HG03442 (cell line): ENCODE measurements at regions not wholly inside any gene's neighbourhood (a gene's known extent, or its start where the extent isn't known, plus 50 kb on each side); places are given as distances from the start of the nearest gene placed in this dataset.
"Not testable (repeated sequence)": the region's sequence is repeated elsewhere in the genome, so short reads cannot be mapped to it uniquely, and the experiment has no call there.

Experiments
- ATAC-seq: cut with Tn5 transposase; IDR thresholded peaks from one replicate; pipeline ENCODE4 v1.9.1; 2021; ENCODE audit warnings: mild to moderate bottlenecking, moderate library complexity; ENCODE audit not compliant: unreplicated experiment

DNA sequence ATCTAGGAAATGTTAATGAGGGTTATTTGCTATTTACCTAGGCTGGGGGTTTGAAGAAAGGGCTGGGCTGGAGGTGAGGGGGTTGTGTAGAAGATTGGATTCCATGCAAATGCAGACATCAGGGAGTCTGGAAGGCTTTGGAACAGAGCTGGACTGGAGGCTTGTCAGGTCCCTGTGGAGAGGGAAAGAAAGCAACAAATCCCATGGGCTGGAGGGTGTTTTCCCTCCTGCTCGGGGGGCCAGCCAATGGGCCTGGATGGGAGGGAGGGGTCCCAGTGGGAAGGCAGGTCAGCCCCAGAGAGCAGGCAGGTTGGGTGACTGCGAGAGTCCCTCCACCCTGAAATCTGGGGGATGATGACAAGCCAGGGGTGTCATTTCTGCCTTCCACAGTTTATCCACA is 431.8 kb downstream of the RPS24 start:
- ATAC-seq, result no peak

- ATAC-seq, result no peak
Measured at GRCh38 chr10:78467496-78468106, 433.9 kb downstream of the RPS24 start.

- ATAC-seq, result not testable (repeated sequence)
Measured at GRCh38 chr10:78468731-78469130, 435.1 kb downstream of the RPS24 start.

DNA sequence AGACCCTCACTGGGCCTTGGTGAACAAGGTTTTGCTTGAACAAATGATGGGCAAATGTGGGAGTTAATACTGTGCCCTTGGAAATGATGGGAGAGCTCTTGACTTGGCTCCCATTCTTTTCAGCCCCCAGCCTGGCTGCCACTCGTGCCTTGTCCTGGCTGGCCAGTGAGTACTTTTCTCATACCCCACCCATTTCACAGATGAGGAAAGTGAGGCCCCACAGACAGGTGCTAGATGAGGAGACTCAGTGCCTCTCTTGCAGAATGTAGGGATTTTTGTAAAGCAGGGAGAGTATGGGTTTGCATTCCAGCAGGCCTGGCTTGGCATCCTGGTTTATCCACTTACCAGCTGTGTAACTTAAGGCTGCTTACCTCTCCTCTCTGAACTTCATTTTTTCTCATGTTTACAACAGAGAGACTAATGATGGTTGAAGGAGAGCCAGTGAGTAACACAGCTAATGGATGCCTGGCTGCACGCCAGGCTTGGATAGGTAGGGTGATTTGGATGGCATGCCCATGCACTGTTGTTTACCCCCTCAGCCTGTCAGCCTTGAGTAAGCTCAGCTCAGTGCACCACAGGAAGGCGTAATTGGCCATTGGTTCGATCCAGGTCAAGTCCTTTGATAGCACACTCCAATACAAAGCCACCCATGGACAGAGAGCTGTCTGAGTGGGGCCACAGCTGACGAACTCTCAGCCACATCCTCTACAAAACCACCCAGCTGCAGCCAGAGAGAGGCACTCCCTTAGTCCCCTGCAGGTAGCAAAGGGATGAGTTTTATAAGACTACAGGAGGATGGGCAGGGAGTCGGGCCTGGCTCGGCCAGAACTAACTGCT is 436.8 kb downstream of the RPS24 start:
- ATAC-seq, result no peak

GRCh38 chr10:78471326-78471722 is 437.7 kb downstream of the RPS24 start:
- no peak for ATAC-seq

DNA sequence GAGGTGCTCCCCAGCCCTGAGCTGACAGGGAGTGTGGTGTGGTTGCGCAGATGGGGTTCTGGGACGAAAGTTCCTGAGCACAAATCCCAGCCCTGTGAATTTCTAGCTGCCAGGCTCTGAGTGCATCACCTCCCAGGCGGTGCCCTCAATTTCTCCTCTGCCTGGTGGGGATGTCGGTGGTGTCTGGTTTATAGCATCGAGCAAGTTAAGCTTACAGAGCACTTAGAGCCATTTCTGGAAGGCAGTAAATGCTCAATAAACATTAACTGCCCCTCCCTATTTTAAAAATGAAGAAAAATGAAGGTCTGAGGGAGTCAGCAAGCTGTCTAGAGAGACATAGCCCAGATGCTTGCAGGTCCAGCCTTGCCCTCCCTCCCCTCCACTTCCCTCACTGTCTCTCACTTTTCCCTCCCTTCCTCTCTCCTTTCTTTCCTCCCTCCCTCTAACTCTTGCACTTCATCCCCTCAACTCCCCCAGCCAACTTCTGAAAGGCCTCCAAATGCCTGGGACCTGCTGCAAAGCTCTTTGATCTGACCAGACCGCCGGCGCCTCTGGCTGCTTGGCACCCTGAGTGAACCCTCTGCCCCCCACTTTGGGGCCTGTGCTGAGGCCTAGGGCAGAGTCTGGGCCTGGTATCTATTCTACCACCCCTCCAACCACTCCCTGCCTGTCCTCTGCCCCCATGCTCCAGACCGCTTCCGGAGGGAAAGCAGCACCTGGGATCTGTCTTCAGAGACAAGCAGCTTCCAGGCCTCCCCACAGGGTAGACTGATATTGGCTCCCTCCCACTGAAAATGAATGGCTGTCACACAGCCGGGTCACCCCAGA is 438.3 kb downstream of the RPS24 start:
- ATAC-seq, result no peak

- no peak for ATAC-seq
Measured at GRCh38 chr10:78472551-78472890, 438.9 kb downstream of the RPS24 start.

GRCh38 chr10:78473006-78473405 is 439.3 kb downstream of the RPS24 start:
- ATAC-seq, result no peak

- no peak for ATAC-seq
Measured at GRCh38 chr10:78474743-78475142, 441.1 kb downstream of the RPS24 start.

DNA sequence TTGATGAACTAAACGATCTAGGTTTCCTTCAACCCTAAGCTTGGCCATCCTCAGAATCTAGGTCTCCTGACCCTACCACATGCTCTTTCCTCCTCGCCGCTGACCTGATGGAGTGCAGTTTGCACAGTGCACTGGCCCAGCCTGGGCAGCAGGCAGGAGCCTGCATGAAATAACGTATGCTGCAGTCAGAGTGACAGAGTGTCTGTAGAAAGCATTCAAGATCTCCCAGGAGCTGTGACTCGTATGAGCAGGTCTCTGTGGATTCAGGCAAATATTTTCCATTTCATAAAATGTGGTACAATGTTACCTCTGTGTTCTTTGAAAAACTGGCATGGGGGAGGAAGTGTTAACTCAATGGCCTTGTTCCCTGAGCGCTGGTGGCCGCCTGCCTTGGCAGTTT is 441.8 kb downstream of the RPS24 start:
- ATAC-seq, result no peak

DNA sequence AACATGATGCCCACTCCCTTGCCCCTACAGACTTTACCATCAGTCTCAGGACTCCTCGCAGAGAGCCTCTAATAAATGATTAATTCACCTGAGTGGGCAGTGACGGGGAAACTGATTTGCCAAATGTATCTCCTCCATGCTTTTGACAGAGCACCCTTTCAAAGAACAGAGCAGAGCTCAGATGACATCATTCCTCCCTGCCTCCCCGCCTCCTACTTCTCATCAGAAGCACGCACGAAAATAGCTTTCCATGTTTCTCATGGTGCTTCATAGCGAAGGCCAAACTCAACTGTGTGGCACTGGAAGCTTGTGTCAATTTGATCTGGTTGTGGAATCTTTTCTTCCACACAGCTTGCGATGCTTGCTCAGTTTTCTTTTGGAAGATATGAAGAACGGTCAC is 442.5 kb downstream of the RPS24 start:
- no peak for ATAC-seq

- no peak for ATAC-seq
Measured at GRCh38 chr10:78476844-78477243, 443.2 kb downstream of the RPS24 start.

DNA sequence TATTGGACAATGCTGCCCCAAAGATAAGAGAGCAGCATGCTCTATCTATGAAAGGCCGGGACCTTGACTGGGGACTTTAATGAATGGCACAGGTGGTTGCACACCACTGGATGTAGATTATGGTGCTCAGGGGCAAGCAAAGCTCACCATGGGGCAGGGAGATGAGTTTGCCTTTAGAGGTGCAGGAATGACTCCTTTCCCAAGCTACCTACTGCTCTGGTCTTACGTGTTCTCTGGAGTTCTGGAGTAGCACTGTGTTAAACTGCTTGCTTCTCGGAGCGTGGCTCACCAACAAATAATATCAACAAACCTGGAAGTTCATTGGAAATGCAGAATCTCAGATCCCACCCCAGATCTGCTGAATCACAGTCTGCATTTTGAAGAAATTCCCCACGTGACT is 445.3 kb downstream of the RPS24 start:
- no peak for ATAC-seq

DNA sequence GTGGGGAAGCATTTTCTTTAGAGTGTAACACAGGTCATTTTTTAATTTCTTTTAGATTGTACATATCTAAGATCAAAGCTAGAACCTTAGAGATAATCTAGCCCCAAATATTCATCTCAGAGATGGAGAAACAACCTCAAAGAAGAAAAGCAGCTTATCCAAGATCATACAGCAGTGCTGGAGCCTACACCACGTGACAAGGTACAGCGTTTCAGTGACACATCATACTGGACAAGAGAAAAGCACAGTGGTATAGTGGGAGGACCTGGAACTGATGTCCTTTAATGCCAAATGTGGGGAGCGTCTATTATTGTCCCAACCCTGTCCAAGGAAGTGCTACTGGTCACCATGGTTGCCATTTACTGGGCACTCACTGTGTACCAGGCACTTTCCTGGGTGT is 445.8 kb downstream of the RPS24 start:
- no peak for ATAC-seq

DNA sequence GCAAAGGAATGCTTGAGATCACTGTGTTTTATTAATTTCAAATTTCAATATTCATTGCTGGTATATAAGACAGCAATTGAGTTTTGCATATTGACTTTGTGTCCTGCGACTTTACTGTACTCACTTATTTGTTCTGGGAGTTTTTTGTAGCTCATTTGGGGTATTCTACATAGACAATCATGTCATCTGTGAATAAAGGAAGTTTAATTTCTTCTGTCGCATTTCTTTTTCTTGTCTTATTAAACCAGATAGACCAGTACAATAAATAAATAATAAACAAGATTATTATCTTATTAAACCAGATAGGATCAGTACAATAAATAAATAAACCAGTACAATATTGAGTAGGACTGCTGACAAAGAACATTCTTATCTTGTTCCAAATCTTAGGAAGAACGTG is 448.2 kb downstream of the RPS24 start:
- ATAC-seq, result no peak

GRCh38 chr10:78483641-78484040 is 450.0 kb downstream of the RPS24 start:
- ATAC-seq, result no peak

GRCh38 chr10:78489034-78489433 is 455.4 kb downstream of the RPS24 start:
- no peak for ATAC-seq

DNA sequence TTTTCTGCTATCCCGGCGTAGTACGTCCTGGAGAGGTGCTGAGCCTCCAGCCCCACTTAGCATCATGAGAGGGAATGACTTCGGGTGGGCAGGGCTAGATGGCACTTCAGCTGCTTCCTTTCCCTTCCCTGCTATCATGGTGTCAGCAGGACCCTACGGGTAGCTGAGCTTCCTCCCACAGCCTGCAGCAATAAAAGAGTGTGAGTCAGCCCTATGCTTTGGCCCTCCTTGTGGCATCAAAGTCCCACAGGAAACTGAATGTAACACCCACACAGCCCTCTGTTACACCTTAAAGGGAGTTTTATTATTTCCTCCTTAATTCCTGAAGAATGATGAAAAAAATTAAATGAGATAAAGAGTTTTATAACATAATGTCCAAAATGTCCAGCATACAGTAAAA is 458.1 kb downstream of the RPS24 start:
- no peak for ATAC-seq

GRCh38 chr10:78492424-78492823 is 458.8 kb downstream of the RPS24 start:
- ATAC-seq, result no peak

- ATAC-seq, result no peak
Measured at GRCh38 chr10:78494179-78494578, 460.5 kb downstream of the RPS24 start.

DNA sequence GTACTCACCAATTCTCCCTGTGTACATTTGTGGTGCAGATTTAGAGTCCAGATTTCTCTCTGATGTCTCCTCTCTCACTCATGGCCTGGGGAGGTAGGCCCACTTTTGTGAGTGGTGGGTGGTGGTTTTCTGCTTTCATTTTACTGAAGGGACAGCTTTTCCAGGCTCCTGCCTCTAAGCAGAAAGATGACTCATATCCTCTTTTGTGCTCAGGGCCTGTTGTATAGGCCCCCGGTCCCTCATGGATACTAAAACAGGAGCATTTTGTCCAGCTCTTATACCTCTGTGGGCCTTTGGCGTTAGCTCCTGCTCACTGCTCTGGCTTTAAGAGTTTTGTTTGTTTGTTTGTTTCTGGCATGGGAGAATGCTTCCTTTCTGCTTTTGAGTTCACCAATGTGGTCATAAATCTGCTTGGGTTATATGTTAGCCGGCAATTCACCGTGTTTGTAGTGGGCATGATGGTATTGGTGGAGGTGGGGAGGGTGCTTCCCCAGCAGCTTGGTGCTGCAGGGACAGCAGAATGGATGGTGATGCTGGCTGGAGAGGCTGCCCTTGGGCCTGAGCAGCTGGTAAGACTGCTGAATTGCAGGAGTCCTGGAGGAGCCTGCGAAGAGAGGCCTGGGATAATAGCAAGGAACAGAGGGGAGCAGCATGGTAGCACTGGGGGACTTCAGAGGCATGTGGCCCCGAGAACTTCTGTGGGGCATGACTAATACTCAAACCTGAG is 468.7 kb downstream of the RPS24 start:
- ATAC-seq, result no peak
